ENCODE measurements at regions not wholly inside any gene's neighbourhood (a gene's known extent, or its start where the extent isn't known, plus 50 kb on each side); places are given as distances from the start of the nearest gene placed in this dataset.

GRCh38 chr6:164243949-164244348 lies 829.4 kb downstream of the QKI start:
- Histone ChIP-seq H3K9me3 (replicated peaks; ENCODE audit: control insufficient read depth, insufficient read depth, low read depth, low read length) (no peaks in the 10 kb centered on the region; the same call in 1 of the 2 replicates), H3K79me2 (ENCODE audit: control insufficient read depth, insufficient read depth, low read length) (no peaks in the 10 kb centered on the region), H3K36me3 (ENCODE audit: control insufficient read depth, insufficient read depth, low read length) (no peaks in the 10 kb centered on the region), H3K9ac (ENCODE audit: insufficient read depth in 1 of 2, low read depth in 2 of 2, low read length in 2 of 2) (no peak overlapping the region), H3K4me3 (no peak overlapping the region), H3K27me3 (ENCODE audit: control insufficient read depth in 2 of 2, insufficient read depth in 2 of 2, low read length in 2 of 2) (no peaks in the 10 kb centered on the region), H4K20me1 (replicated peaks; ENCODE audit: control insufficient read depth, insufficient read depth, low read length) (no peaks in the 10 kb centered on the region), H3K9me1 (ENCODE audit: control insufficient read depth, insufficient read depth, low read length) (no peaks in the 10 kb centered on the region), H2AFZ (ENCODE audit: low read depth, low read length) (no peak overlapping the region), H3K27ac (ENCODE audit: extremely low read depth, low read depth, low read length) (no peak overlapping the region), H3K4me1 (replicated peaks in 1 of 2; ENCODE audit: control insufficient read depth in 2 of 2, insufficient read depth in 2 of 2, low read length in 2 of 2) (no peaks in the 10 kb centered on the region), H3K4me2 (ENCODE audit: insufficient read depth, low read length) (no peak overlapping the region)
- DNase-seq (ENCODE audit: extremely low read depth in 1 of 4, low spot score in 3 of 4): no peak
- WGBS (ENCODE audit: insufficient coverage, low coverage, missing lambda C conversion rate): 0% methylated on average over 9 of the region's 9 CpGs
- in situ Hi-C loops (cut with MboI): no loop called here
- peak; percentile 71 for ATAC-seq
- intact Hi-C loops (cut with micrococcal nuclease): no loop called here
- ChIA-PET POLR2A (interaction anchor here (0.5 to 1.0 kb wide), 2 partner anchors 12 to 1204 kb away, joined by 3 read pairs; no protein-coding TSS in a partner anchor), CTCF (ENCODE audit: low intra/inter-chr PET ratio) (no interaction called here)
- BruUV-seq (replicated peaks): no TSS peak
- FAIRE-seq: no peak
- TF ChIP-seq BCL6 (CRISPR knock-in tag; IDR thresholded peaks at IDR 0.05) (no peak), NR4A1 (CRISPR knock-in tag; IDR thresholded peaks at IDR 0.05) (no peak), NR4A1 (tag; IDR thresholded peaks at IDR 0.05) (no peak), ZNF324 (CRISPR knock-in tag; IDR thresholded peaks at IDR 0.05) (no peak), ERF (CRISPR knock-in tag; IDR thresholded peaks at IDR 0.05) (no peak), ZBED1 (IDR thresholded peaks at IDR 0.05) (no peak), CTCF (IDR thresholded peaks at IDR 0.05 in 2 of 3, conservative IDR thresholded peaks at IDR 0.05 in 1 of 3; ENCODE audit: insufficient read depth in 2 of 3, low read depth in 1 of 3, low read length in 3 of 3) (no peak), ZNF668 (CRISPR knock-in tag; IDR thresholded peaks at IDR 0.05) (no peak), CBX5 (IDR thresholded peaks at IDR 0.05; ENCODE audit: borderline replicate concordance, low read depth) (no peak), SFPQ (IDR thresholded peaks at IDR 0.05; ENCODE audit: low read depth, low read length) (no peak), RB1 (IDR thresholded peaks at IDR 0.05; ENCODE audit: low read depth) (no peak), PTTG1 (tag; IDR thresholded peaks at IDR 0.05; ENCODE audit: low read depth) (no peak), JUNB (CRISPR knock-in tag; conservative IDR thresholded peaks at IDR 0.05) (no peak), KAT8 (IDR thresholded peaks at IDR 0.05; ENCODE audit: low read depth) (no peak)
- TF ChIP-seq, protein P1, sequence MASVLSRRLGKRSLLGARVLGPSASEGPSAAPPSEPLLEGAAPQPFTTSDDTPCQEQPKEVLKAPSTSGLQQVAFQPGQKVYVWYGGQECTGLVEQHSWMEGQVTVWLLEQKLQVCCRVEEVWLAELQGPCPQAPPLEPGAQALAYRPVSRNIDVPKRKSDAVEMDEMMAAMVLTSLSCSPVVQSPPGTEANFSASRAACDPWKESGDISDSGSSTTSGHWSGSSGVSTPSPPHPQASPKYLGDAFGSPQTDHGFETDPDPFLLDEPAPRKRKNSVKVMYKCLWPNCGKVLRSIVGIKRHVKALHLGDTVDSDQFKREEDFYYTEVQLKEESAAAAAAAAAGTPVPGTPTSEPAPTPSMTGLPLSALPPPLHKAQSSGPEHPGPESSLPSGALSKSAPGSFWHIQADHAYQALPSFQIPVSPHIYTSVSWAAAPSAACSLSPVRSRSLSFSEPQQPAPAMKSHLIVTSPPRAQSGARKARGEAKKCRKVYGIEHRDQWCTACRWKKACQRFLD (CRISPR knock-in tag; IDR thresholded peaks at IDR 0.05): no peak
- TF ChIP-seq, protein P2, sequence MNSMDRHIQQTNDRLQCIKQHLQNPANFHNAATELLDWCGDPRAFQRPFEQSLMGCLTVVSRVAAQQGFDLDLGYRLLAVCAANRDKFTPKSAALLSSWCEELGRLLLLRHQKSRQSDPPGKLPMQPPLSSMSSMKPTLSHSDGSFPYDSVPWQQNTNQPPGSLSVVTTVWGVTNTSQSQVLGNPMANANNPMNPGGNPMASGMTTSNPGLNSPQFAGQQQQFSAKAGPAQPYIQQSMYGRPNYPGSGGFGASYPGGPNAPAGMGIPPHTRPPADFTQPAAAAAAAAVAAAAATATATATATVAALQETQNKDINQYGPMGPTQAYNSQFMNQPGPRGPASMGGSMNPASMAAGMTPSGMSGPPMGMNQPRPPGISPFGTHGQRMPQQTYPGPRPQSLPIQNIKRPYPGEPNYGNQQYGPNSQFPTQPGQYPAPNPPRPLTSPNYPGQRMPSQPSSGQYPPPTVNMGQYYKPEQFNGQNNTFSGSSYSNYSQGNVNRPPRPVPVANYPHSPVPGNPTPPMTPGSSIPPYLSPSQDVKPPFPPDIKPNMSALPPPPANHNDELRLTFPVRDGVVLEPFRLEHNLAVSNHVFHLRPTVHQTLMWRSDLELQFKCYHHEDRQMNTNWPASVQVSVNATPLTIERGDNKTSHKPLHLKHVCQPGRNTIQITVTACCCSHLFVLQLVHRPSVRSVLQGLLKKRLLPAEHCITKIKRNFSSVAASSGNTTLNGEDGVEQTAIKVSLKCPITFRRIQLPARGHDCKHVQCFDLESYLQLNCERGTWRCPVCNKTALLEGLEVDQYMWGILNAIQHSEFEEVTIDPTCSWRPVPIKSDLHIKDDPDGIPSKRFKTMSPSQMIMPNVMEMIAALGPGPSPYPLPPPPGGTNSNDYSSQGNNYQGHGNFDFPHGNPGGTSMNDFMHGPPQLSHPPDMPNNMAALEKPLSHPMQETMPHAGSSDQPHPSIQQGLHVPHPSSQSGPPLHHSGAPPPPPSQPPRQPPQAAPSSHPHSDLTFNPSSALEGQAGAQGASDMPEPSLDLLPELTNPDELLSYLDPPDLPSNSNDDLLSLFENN (IDR thresholded peaks at IDR 0.05; ENCODE audit: low read depth in 2 of 2, low read length in 2 of 2): no peak

All from K562 (cell line).